ENCODE measurements at regions not wholly inside any gene's neighbourhood (a gene's known extent, or its start where the extent isn't known, plus 50 kb on each side); places are given as distances from the start of the nearest gene placed in this dataset.
"Not testable (repeated sequence)": the region's sequence is repeated elsewhere in the genome, so short reads cannot be mapped to it uniquely, and the experiment has no call there.

- no peak for DNase-seq (ENCODE audit: low spot score)
Measured at GRCh38 chr21:41567901-41568510, 60.0 kb upstream of the TMPRSS2 start.

GRCh38 chr21:41567237-41567636, 59.3 kb upstream of the TMPRSS2 start:
- DNase-seq (ENCODE audit: low spot score), result not testable (repeated sequence)

GRCh38 chr21:41566500-41567014, 58.6 kb upstream of the TMPRSS2 start:
- no peak for DNase-seq (ENCODE audit: low spot score)

- no peak for DNase-seq (ENCODE audit: low spot score)
Measured at GRCh38 chr21:41565550-41565949, 57.6 kb upstream of the TMPRSS2 start.

- DNase-seq (ENCODE audit: low spot score), result no peak
Measured at GRCh38 chr21:41564871-41565274, 56.9 kb upstream of the TMPRSS2 start.

- DNase-seq (ENCODE audit: low spot score), result no peak
Measured at GRCh38 chr21:41562101-41563000, 54.4 kb upstream of the TMPRSS2 start.

GRCh38 chr21:41561701-41562100, 53.7 kb upstream of the TMPRSS2 start:
- no peak for DNase-seq (ENCODE audit: low spot score)

GRCh38 chr21:41560661-41561158, 52.8 kb upstream of the TMPRSS2 start:
- no peak for DNase-seq (ENCODE audit: low spot score)

GRCh38 chr21:41559658-41560631, 52.0 kb upstream of the TMPRSS2 start:
- no peak for DNase-seq (ENCODE audit: low spot score)

GRCh38 chr21:41558842-41559241, 50.9 kb upstream of the TMPRSS2 start:
- no peak for DNase-seq (ENCODE audit: low spot score)

GRCh38 chr21:41557884-41558283, 49.9 kb upstream of the TMPRSS2 start:
- no peak for DNase-seq (ENCODE audit: low spot score)

Measured in globus pallidus (tissue), 1 donor.